ENCODE measurements at regions not wholly inside any gene's neighbourhood (a gene's known extent, or its start where the extent isn't known, plus 50 kb on each side); places are given as distances from the start of the nearest gene placed in this dataset.

GRCh38 chr11:80638296-80638695 lies 1197.5 kb upstream of the TENM4 start:
- TF ChIP-seq POLR2A (IDR thresholded peaks at IDR 0.05; ENCODE audit: low read depth, low read length) (no peak), POLR2AphosphoS5 (IDR thresholded peaks at IDR 0.05; ENCODE audit: low read depth, low read length) (no peak)

Data from GM12892 (cell line).